GM21576 (cell line): ENCODE measurements at regions not wholly inside any gene's neighbourhood (a gene's known extent, or its start where the extent isn't known, plus 50 kb on each side); places are given as distances from the start of the nearest gene placed in this dataset.

ENCODE experiments used
- ATAC-seq: cut with Tn5 transposase; IDR thresholded peaks from one replicate; pipeline ENCODE4 v1.9.1; 2021; ENCODE audit warnings: mild to moderate bottlenecking, moderate library complexity; ENCODE audit not compliant: unreplicated experiment

DNA sequence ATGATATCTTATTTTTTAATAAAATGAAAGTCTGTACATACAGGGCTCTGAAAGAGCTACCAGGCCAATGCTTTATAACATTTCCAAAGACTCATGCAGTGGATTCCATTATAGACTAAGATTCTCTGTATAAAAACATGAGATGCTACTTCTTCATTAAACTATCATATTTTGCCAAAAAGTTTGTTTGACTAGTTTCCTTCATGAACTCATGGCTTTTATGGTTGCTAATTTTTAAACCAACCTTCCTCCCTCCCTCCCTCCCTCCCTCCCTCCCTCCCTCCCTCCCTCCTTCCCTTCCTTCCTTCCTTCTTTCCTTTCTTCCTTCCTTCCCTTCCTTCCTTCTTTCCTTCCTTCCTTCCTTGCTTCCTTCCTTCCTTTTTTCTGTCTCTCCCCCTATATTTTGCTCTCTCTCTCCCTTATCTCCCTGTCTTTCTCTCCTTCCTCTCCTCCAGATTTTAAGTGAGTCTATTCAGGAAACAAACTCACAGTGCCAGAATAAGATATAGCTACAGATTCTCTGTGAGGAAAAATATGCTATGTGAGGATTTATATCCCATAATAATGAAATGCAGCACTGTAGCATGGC lies 961.5 kb upstream of the ZEB2 start:
- no peak for ATAC-seq

DNA sequence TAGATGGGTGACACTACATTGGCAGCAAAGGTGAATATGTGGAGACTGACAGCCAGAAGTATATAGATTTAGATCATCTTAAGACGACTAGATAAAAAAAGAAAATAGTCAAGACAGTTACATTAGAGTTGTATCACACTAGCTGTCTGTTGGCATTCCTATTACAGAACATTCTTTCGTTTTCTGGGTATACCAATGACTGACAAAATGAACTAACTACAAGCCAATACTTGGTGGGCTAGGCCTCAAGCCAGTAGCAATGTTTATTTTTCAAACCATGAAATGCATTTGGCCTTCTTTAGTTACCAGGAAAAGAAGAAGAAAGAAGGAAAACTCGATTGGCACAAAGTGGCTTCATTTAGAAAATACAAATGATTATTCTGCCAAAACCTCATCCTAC lies 944.9 kb upstream of the ZEB2 start:
- no peak for ATAC-seq

DNA sequence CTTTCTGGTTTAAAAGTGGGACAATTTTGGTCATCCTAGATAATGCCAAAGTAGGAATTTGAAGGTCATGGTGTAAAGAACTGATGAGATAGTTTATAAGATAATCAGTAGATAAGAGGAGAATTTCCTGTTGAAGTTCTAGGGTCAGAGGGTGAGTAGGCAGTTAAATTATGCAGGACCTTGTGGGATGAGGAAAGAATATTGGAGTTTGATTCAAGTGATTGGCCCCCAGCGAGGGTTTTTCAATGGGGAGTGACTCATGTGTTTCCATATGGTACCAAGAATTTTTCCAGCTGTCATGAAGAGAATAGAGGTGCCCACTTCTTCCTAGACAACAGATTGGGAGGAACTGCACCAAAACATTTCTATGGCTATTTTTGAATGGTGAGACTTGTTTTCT lies 940.2 kb upstream of the ZEB2 start:
- no peak for ATAC-seq

GRCh38 chr2:145431181-145431951 lies 911.4 kb upstream of the ZEB2 start:
- no peak for ATAC-seq

- no peak for ATAC-seq
Observed at GRCh38 chr2:145423809-145424208, 903.9 kb upstream of the ZEB2 start.

DNA sequence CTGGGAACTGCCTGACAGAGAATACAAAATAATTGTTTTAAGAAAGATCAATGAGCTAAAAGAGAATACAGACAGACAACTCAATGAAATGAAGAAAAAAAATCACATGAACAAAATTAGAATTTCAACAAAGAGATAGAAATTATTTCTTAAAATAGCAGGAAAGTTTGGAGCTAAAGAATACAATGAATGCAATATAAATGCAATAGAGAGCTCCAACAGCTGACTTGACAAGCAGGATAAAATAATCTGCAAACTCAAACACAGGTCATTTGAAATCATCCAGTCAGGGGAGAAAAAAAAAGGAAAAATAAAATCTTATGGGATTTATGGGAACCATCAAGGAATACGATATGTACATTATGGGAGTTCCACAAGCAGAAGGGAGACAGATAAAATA lies 902.7 kb upstream of the ZEB2 start:
- ATAC-seq, result no peak

DNA sequence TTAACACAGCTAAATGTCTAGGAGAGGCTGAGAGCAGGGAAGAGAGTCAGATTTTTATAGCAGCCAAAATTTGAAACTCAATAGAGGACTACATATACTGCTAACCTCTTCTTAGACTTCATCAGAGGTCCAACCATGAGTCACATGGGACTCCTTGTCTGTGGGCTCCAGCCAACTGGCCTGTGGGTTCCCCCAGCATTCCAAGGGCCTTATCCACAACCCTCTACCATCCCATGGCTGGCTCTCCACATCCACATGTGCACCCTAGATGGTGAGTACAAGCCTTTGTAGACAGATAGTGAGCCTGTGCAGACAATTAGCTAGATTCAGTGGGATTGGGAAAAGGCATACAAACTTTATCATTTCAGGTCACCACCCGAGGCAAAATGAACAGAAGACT lies 901.9 kb upstream of the ZEB2 start:
- no peak for ATAC-seq

GRCh38 chr2:145416640-145417039 lies 896.7 kb upstream of the ZEB2 start:
- no peak for ATAC-seq

DNA sequence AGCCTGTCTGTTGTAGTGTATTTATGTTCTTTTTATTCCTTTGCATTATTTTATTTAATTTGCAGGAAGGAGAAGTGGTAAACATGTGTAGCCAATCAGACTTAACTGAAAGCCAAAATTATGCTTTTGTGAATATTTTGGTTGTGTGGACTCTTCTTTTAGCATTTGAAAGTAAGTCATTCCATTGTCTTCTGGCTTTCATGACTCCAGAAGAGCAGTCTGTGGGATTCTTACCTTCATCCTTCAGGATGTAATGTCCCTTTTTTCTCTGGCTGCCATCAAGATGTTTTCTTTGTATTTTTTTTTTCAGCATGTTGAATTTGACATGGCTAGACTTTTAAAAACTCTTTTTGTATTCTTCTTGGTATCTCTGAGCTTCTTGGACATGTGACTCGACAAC lies 895.2 kb upstream of the ZEB2 start:
- ATAC-seq, result no peak

- ATAC-seq, result no peak
Observed at GRCh38 chr2:145413261-145414030, 893.5 kb upstream of the ZEB2 start.

GRCh38 chr2:145412155-145412554 lies 892.2 kb upstream of the ZEB2 start:
- peak; percentile 50 for ATAC-seq

DNA sequence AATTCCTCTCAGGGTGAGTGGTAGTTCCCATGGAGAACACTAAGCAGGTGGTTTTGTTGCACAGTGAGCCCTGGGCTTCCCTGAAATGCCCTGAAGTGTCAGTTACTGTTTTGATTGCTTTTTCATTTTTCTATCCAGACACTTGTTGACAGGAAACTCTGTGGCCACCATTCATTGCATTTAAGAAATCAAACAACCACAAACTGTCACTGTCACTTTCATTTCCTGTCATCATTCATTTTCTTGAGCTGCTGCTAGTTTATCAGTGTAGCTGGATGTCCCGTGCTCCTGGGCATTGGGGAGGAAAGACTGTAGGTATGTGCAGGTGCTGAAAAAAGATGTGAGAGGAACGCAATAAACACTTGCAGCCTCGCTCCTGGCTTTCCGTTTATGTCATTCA lies 891.6 kb upstream of the ZEB2 start:
- peak; percentile 97 for ATAC-seq

- ATAC-seq, result no peak
Observed at GRCh38 chr2:145410086-145410485, 890.2 kb upstream of the ZEB2 start.

DNA sequence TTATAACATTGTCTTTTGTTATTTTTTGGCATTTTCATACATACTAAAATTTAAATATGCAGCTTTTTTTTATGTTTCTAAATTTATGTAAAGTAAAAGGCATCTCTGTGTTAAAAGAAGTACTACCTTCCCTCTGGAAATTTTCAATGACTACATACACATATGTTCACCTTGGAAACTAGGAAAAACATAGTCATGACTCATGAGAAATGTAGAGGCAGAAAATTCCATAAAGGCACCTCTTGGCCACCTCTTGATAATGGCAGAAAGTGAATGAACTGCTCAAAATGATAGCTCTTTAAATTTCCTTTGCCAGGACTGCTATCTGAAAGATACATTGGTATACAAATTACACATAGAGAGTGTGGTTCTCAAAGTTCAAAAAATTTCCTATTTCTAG lies 889.1 kb upstream of the ZEB2 start:
- ATAC-seq, result no peak

- no peak for ATAC-seq
Observed at GRCh38 chr2:145404690-145405089, 884.8 kb upstream of the ZEB2 start.

DNA sequence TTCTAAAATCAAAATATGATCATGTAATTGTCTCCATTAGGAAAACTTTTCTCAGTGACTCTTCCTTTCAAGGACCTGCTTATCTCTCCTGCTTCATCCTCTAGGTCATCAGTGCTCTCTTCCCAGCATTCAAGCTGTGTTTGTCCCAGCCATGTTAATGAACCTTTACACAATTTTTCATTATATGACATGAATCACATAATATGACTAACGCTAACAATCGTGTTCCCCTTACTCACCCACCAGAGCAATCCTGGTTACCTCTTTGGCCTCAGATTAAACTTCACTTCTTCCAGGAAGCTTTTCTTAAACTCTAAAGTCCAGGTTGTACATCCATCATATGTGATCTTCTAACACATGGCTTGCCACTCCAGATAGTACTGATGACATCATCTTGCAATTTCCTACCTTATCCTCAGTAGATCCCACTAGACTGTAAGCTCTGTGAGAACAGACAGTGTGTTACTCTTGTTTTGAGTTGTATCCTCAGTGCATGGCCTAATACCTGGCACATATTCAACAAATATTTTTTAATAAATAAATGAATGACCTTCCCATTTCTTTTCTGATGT lies 882.9 kb upstream of the ZEB2 start:
- ATAC-seq, result no peak

DNA sequence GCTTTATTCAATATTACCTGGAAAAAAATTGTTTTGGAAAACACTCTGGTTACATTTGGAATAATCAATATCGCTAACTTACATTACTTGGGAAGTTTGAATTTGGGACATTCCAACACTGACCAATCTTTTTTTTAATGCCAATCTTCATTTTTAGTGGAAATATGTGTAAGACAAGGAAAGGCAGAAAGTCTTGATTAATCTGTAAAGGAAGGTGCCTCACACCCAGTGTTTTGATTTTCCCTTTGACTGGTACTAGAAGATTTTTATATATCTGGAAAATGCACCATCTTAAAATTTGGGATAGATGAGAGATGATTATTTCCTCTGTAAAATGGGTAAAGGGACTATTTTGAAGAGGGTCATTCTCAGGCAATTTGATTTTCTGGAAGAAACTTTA lies 879.2 kb upstream of the ZEB2 start:
- ATAC-seq, result no peak

DNA sequence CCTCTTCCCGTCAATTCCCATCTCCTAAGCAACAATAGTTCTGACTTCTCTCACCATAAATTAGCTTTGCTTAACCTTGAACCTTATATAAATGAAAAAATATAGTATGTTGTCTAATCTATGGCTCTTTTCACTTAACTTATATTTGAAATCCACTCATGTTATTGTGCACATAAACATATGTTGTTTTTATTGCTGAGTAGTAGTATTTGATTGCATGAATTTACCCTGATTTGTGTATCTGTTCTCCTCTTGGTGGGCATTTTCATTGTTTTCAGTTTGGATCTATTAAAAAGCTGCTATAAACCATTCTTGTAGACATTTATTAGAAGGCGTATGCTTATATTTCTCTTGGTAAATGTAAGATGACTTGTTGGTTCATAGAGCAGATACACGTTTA lies 874.3 kb upstream of the ZEB2 start:
- ATAC-seq, result no peak

DNA sequence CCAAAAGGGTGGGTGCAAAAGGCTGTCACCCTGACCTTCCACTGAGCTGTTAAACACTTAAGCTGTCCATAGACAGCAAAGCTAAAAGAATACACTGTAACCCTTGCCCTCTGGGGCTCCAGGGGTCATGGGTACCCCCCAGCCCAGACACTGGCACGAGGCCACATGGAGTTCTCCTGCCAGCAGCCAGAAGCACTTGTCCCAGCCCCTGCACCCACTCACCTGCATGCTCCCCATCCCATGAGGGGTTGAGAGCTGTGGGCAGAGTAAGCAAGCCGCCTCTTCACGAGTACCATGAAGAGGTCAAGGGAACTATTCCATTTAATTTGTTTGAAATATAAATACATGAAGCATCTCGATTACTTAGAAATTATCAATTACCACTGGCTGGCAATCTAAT lies 867.1 kb upstream of the ZEB2 start:
- no peak for ATAC-seq

- ATAC-seq, result no peak
Observed at GRCh38 chr2:145383961-145384360, 864.0 kb upstream of the ZEB2 start.

- ATAC-seq, result no peak
Observed at GRCh38 chr2:145380436-145381017, 860.6 kb upstream of the ZEB2 start.
